GM12878 (cell line): ENCODE measurements at regions not wholly inside any gene's neighbourhood (a gene's known extent, or its start where the extent isn't known, plus 50 kb on each side); places are given as distances from the start of the nearest gene placed in this dataset.

Experiments
- ATAC-seq: fragments of 200-7000 bp; cut with Tn5 transposase; 3 replicates; pipeline ENCODE4 v1.9.1; 2020; ENCODE audit warnings: mild to moderate bottlenecking, moderate library complexity
- BruUV-seq: library from RNA; stranded (reverse); fragments of 400-500 nt; replicated peaks from 2 replicates; lab custom pipeline; 2021; lab: Mats Ljungman, UMichigan
- CTCF ChIA-PET: fragments of 300-600 bp; sonication (Branson Sonifier 250); formaldehyde crosslinking; extraction: SDS; loops from one replicate; lab custom pipeline; 2021; ENCODE audit warnings: inconsistent platforms; lab: Yijun Ruan, JAX
- POLR2A ChIA-PET: fragments of 350-600 bp; formaldehyde crosslinking; extraction: SDS; loops from one replicate; lab custom pipeline; 2021; ENCODE audit warnings: inconsistent platforms; lab: Charles Lee
- RAD21 ChIA-PET: fragments of 300-600 bp; sonication (Branson Sonifier 250); formaldehyde crosslinking; loops from one replicate; lab custom pipeline; 2023; ENCODE audit warnings: antibody characterized with exemption; ENCODE audit not compliant: unreplicated experiment; lab: Charles Lee
- SMC1A ChIA-PET: fragments of 300-600 bp; sonication (Branson Sonifier 250); formaldehyde crosslinking; loops from one replicate; lab custom pipeline; 2023; ENCODE audit not compliant: unreplicated experiment, uncharacterized antibody; lab: Charles Lee
- DNase-seq: peaks from one replicate; pipeline ENCODE4 v3.0.0-alpha.2; 2011; ENCODE audit warnings: low read depth, low spot score
- FAIRE-seq: peaks from 3 replicates; lab custom pipeline; 2011; peaks lifted over from hg19 to GRCh38; lab: Jason Lieb, UNC
- H2AFZ ChIP-seq: 2 replicates; pipeline ENCODE4 v1.6.0; 2011; ENCODE audit warnings: low read depth, low read length, control low read depth; ENCODE audit not compliant: control insufficient read depth
- H3K27ac ChIP-seq: 2 replicates; pipeline ENCODE4 v1.5.1; 2011; ENCODE audit warnings: control low read depth; ENCODE audit not compliant: control insufficient read depth, insufficient read depth
- H3K27me3 ChIP-seq, 2 experiments: replicated peaks in 1 of 2; 2 replicates each; pipeline versions ENCODE4 v1.6.0 to v1.6.1; 2011; ENCODE audit warnings: low read length in 1 of 2; ENCODE audit not compliant: control insufficient read depth in 2 of 2, insufficient read depth in 2 of 2
- H3K36me3 ChIP-seq, 2 experiments: 2 replicates each; pipeline ENCODE4 v1.5.1; 2011; ENCODE audit warnings: low read length in 1 of 2; ENCODE audit not compliant: control insufficient read depth in 2 of 2, insufficient read depth in 2 of 2
- H3K4me1 ChIP-seq: 2 replicates; pipeline ENCODE4 v1.6.1; 2011; ENCODE audit warnings: mild to moderate bottlenecking, low read length, moderate library complexity, mixed read lengths; ENCODE audit not compliant: control insufficient read depth, insufficient read depth
- H3K4me2 ChIP-seq: 2 replicates; pipeline ENCODE4 v1.6.0; 2011; ENCODE audit warnings: control low read depth; ENCODE audit not compliant: control insufficient read depth, insufficient read depth
- H3K4me3 ChIP-seq: fragments of 200-600 bp; sonication (generic); 2 replicates; pipeline ENCODE4 v1.5.1; 2016
- H3K79me2 ChIP-seq: 2 replicates; pipeline ENCODE4 v1.6.0; 2011; ENCODE audit warnings: low read length; ENCODE audit not compliant: control insufficient read depth, insufficient read depth
- H3K9ac ChIP-seq: 2 replicates; pipeline ENCODE4 v1.8.0; 2011; ENCODE audit warnings: low read length, control low read depth, mixed read lengths; ENCODE audit not compliant: control insufficient read depth, insufficient read depth
- H3K9me3 ChIP-seq: replicated peaks from 3 replicates; pipeline ENCODE4 v1.5.1; 2011; ENCODE audit warnings: mild to moderate bottlenecking, low read length; ENCODE audit not compliant: control insufficient read depth, insufficient read depth
- H4K20me1 ChIP-seq: 2 replicates; pipeline ENCODE4 v1.6.0; 2011; ENCODE audit not compliant: control insufficient read depth, insufficient read depth
- BHLHE40 ChIP-seq, 2 experiments: fragments of 450-650 bp in 1 of 2; IDR thresholded peaks; 2 replicates each; pipeline ENCODE4 v1.6.1; 2011 to 2017; ENCODE audit warnings: low read depth in 2 of 2, borderline replicate concordance in 1 of 2, improper control_type of control experiment in 1 of 2, low read length in 1 of 2, mild to moderate bottlenecking in 1 of 2
- CREB1 ChIP-seq: IDR thresholded peaks from 2 replicates; pipeline ENCODE4 v1.6.1; 2012; ENCODE audit warnings: low read depth, mild to moderate bottlenecking, inconsistent platforms
- EGR1 ChIP-seq, 2 experiments: IDR thresholded peaks; 1 replicate in 1 of 2; 2 replicates in 1 of 2; pipeline ENCODE4 v1.6.1; 2011 to 2012; ENCODE audit warnings: low read depth in 2 of 2, low read length in 2 of 2, borderline replicate concordance in 1 of 2, mild to moderate bottlenecking in 1 of 2, moderate library complexity in 1 of 2
- ETV6 ChIP-seq, 2 experiments: fragments of 450-650 bp in 1 of 2; IDR thresholded peaks in 1 of 2; conservative IDR thresholded peaks in 1 of 2; 2 replicates each; pipeline ENCODE4 v1.6.1; 2014; ENCODE audit warnings: antibody characterized with exemption in 1 of 2, borderline replicate concordance in 1 of 2, low read depth in 1 of 2, mild to moderate bottlenecking in 1 of 2, moderate library complexity in 1 of 2
- GABPA ChIP-seq: IDR thresholded peaks from 2 replicates; pipeline ENCODE4 v1.6.1; 2014; ENCODE audit warnings: antibody characterized with exemption, low read depth, mild to moderate bottlenecking, inconsistent platforms
- IKZF2 ChIP-seq, 2 experiments: fragments of 450-650 bp; IDR thresholded peaks; 2 replicates each; pipeline ENCODE4 v1.6.1; 2017; ENCODE audit warnings: mild to moderate bottlenecking in 2 of 2, moderate library complexity in 2 of 2
- JUNB ChIP-seq: IDR thresholded peaks from 2 replicates; pipeline ENCODE4 v1.6.1; 2016; ENCODE audit warnings: antibody characterized with exemption, mild to moderate bottlenecking
- MEF2B ChIP-seq: fragments of 450-650 bp; IDR thresholded peaks from 2 replicates; pipeline ENCODE4 v1.6.1; 2018; ENCODE audit warnings: mild to moderate bottlenecking, moderate library complexity; ENCODE audit not compliant: partially characterized antibody, poor library complexity, severe bottlenecking
- NBN ChIP-seq: fragments of 450-650 bp; IDR thresholded peaks from 2 replicates; pipeline ENCODE4 v1.6.1; 2016
- NRF1 ChIP-seq: conservative IDR thresholded peaks from 2 replicates; pipeline ENCODE4 v1.6.1; 2011; ENCODE audit warnings: mild to moderate bottlenecking, low read depth, low read length, improper control_type of control experiment
- PAX5 ChIP-seq: IDR thresholded peaks from 2 replicates; pipeline ENCODE4 v1.6.1; 2011; ENCODE audit warnings: low read depth, low read length, borderline replicate concordance
- SMC3 ChIP-seq: IDR thresholded peaks from 2 replicates; pipeline ENCODE4 v1.6.1; 2011; ENCODE audit warnings: low read length, improper control_type of control experiment, borderline replicate concordance
- SP1 ChIP-seq: IDR thresholded peaks from one replicate; pipeline ENCODE4 v1.6.1; 2011; ENCODE audit warnings: low read depth, low read length
- STAT3 ChIP-seq: IDR thresholded peaks from 2 replicates; pipeline ENCODE4 v1.6.1; 2011; ENCODE audit warnings: low read depth, low read length, improper control_type of control experiment
- WGBS: methylation state at CpG from one replicate; pipeline ENCODE4 v1.1.6; 2016; ENCODE audit warnings: low lambda C conversion rate; ENCODE audit not compliant: insufficient replicate concordance, insufficient coverage; ENCODE audit errors: missing lambda C conversion rate; 5-methylcytosine and 5-hydroxymethylcytosine counted together
- in situ Hi-C: fragments of 300-500 bp; cut with MboI; formaldehyde crosslinking; loops from 9 replicates; pipeline ENCODE4 v1.14.3; 2018; ENCODE audit warnings: mixed read lengths
- intact Hi-C: fragments of 100-400 bp; cut with micrococcal nuclease; formaldehyde crosslinking; loops from one replicate; pipeline ENCODE4 v1.14.2; 2022; ENCODE audit not compliant: unreplicated experiment
- TF ChIP-seq, protein P1 (sequence below): fragments of 450-650 bp; IDR thresholded peaks from 2 replicates; pipeline ENCODE4 v1.6.1; 2016; ENCODE audit warnings: mild to moderate bottlenecking
- TF ChIP-seq, protein P2 (sequence below): IDR thresholded peaks from 2 replicates; pipeline ENCODE4 v1.6.1; 2011; ENCODE audit warnings: borderline replicate concordance, low read depth, mild to moderate bottlenecking, moderate library complexity, mixed read lengths, low read length; ENCODE audit not compliant: insufficient read depth; ENCODE audit errors: extremely low read length
- TF ChIP-seq, protein P3 (sequence below): fragments of 450-650 bp; formaldehyde crosslinking; IDR thresholded peaks from 2 replicates; pipeline ENCODE4 v1.5.0; 2022; ENCODE audit warnings: mild to moderate bottlenecking, missing genetic modification characterization
- TF ChIP-seq, protein P4 (sequence below): fragments of 450-650 bp; IDR thresholded peaks from 2 replicates; pipeline ENCODE4 v1.6.1; 2017; ENCODE audit warnings: low read depth, mild to moderate bottlenecking, moderate library complexity

DNA sequence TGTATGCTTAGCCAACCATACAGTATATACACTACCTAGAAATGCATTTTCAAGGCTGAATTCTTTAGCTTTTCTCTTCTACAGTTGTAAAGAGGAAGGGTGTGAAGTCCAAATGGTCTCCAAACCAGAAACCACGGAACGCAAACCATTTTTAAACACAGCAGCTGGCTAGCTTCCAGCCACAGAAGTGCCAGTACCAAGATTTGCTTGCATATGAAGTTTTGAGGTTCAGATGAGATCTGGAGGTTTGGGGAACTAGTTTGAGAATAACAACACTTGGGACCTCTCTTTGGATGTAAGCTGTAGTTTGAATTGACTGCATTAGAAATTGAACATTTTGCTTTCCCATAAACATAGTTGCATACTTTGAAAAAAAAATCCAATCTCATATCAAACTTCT is 1243.5 kb downstream of the EFNB2 start:
- Histone ChIP-seq H3K4me2 (no peak overlapping the region), H3K4me3 (no peak overlapping the region), H3K79me2 (no peaks in the 10 kb centered on the region), H4K20me1 (no peaks in the 10 kb centered on the region), H3K27me3 (no peaks in the 10 kb centered on the region), H3K4me1 (no peaks in the 10 kb centered on the region), H3K27ac (no peak overlapping the region), H3K9me3 (no peaks in the 10 kb centered on the region), H3K9ac (no peak overlapping the region), H2AFZ (no peak overlapping the region), H3K36me3 (no peaks in the 10 kb centered on the region)
- FAIRE-seq: no peak
- CTCF ChIA-PET: no interaction called here
- no peak for DNase-seq
- SMC1A ChIA-PET: interaction anchor here (1.0 kb wide), 1 partner anchor 24 kb away, joined by 4 read pairs; no protein-coding TSS in a partner anchor
- intact Hi-C loops: no loop called here
- no peak for ATAC-seq
- WGBS: 34% methylated on average over 2 of the region's 2 CpGs
- RAD21 ChIA-PET: no interaction called here
- TF ChIP-seq, protein P1, sequence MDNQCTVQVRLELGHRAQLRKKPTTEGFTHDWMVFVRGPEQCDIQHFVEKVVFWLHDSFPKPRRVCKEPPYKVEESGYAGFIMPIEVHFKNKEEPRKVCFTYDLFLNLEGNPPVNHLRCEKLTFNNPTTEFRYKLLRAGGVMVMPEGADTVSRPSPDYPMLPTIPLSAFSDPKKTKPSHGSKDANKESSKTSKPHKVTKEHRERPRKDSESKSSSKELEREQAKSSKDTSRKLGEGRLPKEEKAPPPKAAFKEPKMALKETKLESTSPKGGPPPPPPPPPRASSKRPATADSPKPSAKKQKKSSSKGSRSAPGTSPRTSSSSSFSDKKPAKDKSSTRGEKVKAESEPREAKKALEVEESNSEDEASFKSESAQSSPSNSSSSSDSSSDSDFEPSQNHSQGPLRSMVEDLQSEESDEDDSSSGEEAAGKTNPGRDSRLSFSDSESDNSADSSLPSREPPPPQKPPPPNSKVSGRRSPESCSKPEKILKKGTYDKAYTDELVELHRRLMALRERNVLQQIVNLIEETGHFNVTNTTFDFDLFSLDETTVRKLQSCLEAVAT: no peak
- no peak for TF ChIP-seq NBN
- TF ChIP-seq SP1: no peak
- TF ChIP-seq STAT3: no peak
- no peak for TF ChIP-seq PAX5
- no peak for TF ChIP-seq JUNB
- TF ChIP-seq, protein P2, sequence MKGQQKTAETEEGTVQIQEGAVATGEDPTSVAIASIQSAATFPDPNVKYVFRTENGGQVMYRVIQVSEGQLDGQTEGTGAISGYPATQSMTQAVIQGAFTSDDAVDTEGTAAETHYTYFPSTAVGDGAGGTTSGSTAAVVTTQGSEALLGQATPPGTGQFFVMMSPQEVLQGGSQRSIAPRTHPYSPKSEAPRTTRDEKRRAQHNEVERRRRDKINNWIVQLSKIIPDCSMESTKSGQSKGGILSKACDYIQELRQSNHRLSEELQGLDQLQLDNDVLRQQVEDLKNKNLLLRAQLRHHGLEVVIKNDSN: no peak
- TF ChIP-seq ETV6 (conservative IDR thresholded peaks at IDR 0.05 in 1 of 2, IDR thresholded peaks at IDR 0.05 in 1 of 2; ENCODE audit: borderline replicate concordance in 1 of 2, low read depth in 1 of 2): no peak
- no peak for TF ChIP-seq NRF1
- TF ChIP-seq EGR1 (IDR thresholded peaks at IDR 0.05; ENCODE audit: borderline replicate concordance in 1 of 2, low read depth in 2 of 2, low read length in 2 of 2): no peak
- TF ChIP-seq SMC3: no peak
- no peak for TF ChIP-seq BHLHE40 (IDR thresholded peaks at IDR 0.05; ENCODE audit: borderline replicate concordance in 1 of 2, low read depth in 2 of 2, low read length in 1 of 2)
- TF ChIP-seq IKZF2 (IDR thresholded peaks at IDR 0.05): no peak
- no peak for TF ChIP-seq MEF2B
- TF ChIP-seq CREB1: no peak
- no peak for TF ChIP-seq GABPA
- TF ChIP-seq, protein P3, sequence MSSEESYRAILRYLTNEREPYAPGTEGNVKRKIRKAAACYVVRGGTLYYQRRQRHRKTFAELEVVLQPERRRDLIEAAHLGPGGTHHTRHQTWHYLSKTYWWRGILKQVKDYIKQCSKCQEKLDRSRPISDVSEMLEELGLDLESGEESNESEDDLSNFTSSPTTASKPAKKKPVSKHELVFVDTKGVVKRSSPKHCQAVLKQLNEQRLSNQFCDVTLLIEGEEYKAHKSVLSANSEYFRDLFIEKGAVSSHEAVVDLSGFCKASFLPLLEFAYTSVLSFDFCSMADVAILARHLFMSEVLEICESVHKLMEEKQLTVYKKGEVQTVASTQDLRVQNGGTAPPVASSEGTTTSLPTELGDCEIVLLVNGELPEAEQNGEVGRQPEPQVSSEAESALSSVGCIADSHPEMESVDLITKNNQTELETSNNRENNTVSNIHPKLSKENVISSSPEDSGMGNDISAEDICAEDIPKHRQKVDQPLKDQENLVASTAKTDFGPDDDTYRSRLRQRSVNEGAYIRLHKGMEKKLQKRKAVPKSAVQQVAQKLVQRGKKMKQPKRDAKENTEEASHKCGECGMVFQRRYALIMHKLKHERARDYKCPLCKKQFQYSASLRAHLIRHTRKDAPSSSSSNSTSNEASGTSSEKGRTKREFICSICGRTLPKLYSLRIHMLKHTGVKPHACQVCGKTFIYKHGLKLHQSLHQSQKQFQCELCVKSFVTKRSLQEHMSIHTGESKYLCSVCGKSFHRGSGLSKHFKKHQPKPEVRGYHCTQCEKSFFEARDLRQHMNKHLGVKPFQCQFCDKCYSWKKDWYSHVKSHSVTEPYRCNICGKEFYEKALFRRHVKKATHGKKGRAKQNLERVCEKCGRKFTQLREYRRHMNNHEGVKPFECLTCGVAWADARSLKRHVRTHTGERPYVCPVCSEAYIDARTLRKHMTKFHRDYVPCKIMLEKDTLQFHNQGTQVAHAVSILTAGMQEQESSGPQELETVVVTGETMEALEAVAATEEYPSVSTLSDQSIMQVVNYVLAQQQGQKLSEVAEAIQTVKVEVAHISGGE (CRISPR knock-in tag): no peak
- TF ChIP-seq, protein P4, sequence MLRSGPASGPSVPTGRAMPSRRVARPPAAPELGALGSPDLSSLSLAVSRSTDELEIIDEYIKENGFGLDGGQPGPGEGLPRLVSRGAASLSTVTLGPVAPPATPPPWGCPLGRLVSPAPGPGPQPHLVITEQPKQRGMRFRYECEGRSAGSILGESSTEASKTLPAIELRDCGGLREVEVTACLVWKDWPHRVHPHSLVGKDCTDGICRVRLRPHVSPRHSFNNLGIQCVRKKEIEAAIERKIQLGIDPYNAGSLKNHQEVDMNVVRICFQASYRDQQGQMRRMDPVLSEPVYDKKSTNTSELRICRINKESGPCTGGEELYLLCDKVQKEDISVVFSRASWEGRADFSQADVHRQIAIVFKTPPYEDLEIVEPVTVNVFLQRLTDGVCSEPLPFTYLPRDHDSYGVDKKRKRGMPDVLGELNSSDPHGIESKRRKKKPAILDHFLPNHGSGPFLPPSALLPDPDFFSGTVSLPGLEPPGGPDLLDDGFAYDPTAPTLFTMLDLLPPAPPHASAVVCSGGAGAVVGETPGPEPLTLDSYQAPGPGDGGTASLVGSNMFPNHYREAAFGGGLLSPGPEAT: no peak
- no TSS peak for BruUV-seq
- in situ Hi-C loops: no loop called here
- POLR2A ChIA-PET: interaction anchor here (0.5 kb wide), 1 partner anchor 8 kb away, joined by 4 read pairs; no protein-coding TSS in a partner anchor
